SIG-M5 treated with dmso at 0.1 percent for 504 hours (cell line): ENCODE measurements at regions not wholly inside any gene's neighbourhood (a gene's known extent, or its start where the extent isn't known, plus 50 kb on each side); places are given as distances from the start of the nearest gene placed in this dataset.

Experiments used
- DNase-seq: peaks from one replicate; lab custom pipeline; 2025; ENCODE audit not compliant: unreplicated experiment; lab: John Stamatoyannopoulos, UW

GRCh38 chr16:65545413-65545956, 423.6 kb upstream of the CDH11 start:
- no peak for DNase-seq

GRCh38 chr16:65543781-65544740, 422.2 kb upstream of the CDH11 start:
- DNase-seq = no peak

GRCh38 chr16:65541646-65542045, 419.8 kb upstream of the CDH11 start:
- no peak for DNase-seq

- no peak for DNase-seq
Observed at GRCh38 chr16:65540901-65541300, 419.0 kb upstream of the CDH11 start.

GRCh38 chr16:65538976-65539375, 417.1 kb upstream of the CDH11 start:
- no peak for DNase-seq

- DNase-seq = no peak
Observed at GRCh38 chr16:65537336-65537735, 415.5 kb upstream of the CDH11 start.

- DNase-seq = no peak
Observed at GRCh38 chr16:65534121-65534528, 412.3 kb upstream of the CDH11 start.

GRCh38 chr16:65532846-65533245, 411.0 kb upstream of the CDH11 start:
- DNase-seq = no peak

GRCh38 chr16:65532258-65532657, 410.4 kb upstream of the CDH11 start:
- DNase-seq = no peak

GRCh38 chr16:65531475-65531874, 409.6 kb upstream of the CDH11 start:
- no peak for DNase-seq

- no peak for DNase-seq
Observed at GRCh38 chr16:65525707-65526106, 403.8 kb upstream of the CDH11 start.

- DNase-seq = no peak
Observed at GRCh38 chr16:65524997-65525396, 403.1 kb upstream of the CDH11 start.

GRCh38 chr16:65524231-65524630, 402.4 kb upstream of the CDH11 start:
- no peak for DNase-seq

- no peak for DNase-seq
Observed at GRCh38 chr16:65523283-65523944, 401.6 kb upstream of the CDH11 start.

- DNase-seq = no peak
Observed at GRCh38 chr16:65522412-65522811, 400.5 kb upstream of the CDH11 start.

- no peak for DNase-seq
Observed at GRCh38 chr16:65521633-65522328, 399.9 kb upstream of the CDH11 start.

GRCh38 chr16:65519402-65519801, 397.5 kb upstream of the CDH11 start:
- DNase-seq = no peak

- no peak for DNase-seq
Observed at GRCh38 chr16:65515193-65515592, 393.3 kb upstream of the CDH11 start.

GRCh38 chr16:65510850-65511249, 389.0 kb upstream of the CDH11 start:
- no peak for DNase-seq

GRCh38 chr16:65510241-65510640, 388.4 kb upstream of the CDH11 start:
- DNase-seq = no peak

GRCh38 chr16:65509172-65509571, 387.3 kb upstream of the CDH11 start:
- DNase-seq = no peak
